ENCODE measurements at regions not wholly inside any gene's neighbourhood (a gene's known extent, or its start where the extent isn't known, plus 50 kb on each side); places are given as distances from the start of the nearest gene placed in this dataset.
A peak's percentile ranks its signal among the peaks of the same experiment; 100 is the strongest.

DNA sequence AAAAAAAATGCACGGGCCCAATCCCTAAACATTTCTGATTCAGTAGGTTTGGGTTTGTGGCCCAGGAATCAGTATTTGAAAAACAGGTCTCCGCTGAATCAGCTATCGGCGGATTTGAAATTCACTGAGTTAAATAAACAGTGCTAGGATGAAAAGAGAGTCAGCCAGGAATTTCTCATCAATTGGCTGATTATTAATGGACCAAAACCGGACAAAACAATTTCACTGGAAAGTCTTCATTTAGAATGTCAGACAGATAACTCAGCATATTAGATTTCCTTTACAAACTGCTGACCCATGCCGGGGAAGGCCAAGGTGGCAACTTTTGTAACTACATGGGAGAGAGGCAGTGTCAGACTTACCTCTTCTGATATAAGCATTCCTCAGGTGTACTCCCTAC lies 99.4 kb upstream of the LSM6 start:
- TF ChIP-seq, protein P1, sequence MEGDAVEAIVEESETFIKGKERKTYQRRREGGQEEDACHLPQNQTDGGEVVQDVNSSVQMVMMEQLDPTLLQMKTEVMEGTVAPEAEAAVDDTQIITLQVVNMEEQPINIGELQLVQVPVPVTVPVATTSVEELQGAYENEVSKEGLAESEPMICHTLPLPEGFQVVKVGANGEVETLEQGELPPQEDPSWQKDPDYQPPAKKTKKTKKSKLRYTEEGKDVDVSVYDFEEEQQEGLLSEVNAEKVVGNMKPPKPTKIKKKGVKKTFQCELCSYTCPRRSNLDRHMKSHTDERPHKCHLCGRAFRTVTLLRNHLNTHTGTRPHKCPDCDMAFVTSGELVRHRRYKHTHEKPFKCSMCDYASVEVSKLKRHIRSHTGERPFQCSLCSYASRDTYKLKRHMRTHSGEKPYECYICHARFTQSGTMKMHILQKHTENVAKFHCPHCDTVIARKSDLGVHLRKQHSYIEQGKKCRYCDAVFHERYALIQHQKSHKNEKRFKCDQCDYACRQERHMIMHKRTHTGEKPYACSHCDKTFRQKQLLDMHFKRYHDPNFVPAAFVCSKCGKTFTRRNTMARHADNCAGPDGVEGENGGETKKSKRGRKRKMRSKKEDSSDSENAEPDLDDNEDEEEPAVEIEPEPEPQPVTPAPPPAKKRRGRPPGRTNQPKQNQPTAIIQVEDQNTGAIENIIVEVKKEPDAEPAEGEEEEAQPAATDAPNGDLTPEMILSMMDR (IDR thresholded peaks at IDR 0.05; ENCODE audit: extremely low read depth, missing control alignments) = no peak
- no peak for DNase-seq (ENCODE audit: low spot score)

DNA sequence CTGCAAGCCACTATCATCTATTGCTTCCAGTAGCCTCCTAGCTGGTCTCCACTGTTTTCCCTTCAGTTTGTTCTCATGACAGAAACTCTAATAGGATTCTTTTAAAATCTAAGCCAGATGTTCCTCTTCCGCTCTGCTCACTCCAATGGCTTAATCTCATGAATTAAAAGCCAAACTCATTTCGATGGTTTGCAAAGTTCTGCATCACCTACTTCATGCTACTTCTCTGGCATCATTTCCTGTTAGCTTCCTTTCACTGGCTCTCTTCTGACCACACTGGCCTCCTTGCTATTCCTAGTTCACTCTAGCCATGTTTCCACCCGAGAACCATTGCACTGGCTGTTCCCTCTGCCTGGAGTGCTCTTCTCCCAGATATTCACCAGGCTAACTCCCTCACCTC lies 102.0 kb upstream of the LSM6 start:
- DNase-seq (ENCODE audit: low spot score) = no peak
- TF ChIP-seq, protein P1 (IDR thresholded peaks at IDR 0.05; ENCODE audit: extremely low read depth, missing control alignments) = no peak

DNA sequence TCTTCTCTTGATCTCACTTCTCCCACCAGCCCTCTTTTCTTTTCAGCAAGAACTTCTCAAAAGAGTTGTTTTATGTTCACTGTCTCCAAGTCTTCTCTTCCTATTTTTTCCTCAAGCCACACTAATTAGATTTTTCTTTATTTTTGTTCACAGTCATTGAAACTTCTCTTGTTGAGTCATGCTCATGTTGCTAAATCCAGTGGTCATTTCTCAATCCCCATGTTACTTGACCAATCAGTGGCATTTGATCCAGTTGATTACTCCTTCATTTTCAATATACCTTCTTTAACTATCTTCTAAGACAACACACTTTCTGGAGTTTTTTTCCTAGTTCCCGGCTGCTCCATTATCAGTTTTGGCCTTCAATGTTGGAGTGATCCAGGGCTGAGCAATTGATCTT lies 103.1 kb upstream of the LSM6 start:
- TF ChIP-seq, protein P1 (IDR thresholded peaks at IDR 0.05; ENCODE audit: extremely low read depth, missing control alignments) = no peak
- no peak for DNase-seq (ENCODE audit: low spot score)

DNA sequence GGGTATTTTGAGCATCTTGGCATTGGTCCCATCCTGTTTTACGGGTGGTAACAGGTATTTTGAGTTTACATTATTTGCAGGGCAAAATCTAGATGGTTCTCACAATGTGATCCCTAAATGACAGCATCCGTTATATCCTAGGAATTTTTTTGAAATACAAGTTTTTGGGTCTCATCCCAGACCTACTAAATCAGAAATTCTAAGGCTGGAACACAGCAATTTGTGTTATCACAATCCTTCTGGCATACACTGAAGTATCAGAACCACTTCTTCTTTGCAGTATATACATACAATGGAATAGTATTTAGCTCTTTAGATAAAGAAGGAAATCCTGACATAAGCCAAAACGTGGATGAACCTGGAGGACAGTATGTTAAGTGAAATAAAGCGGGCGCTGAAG lies 104.1 kb upstream of the LSM6 start:
- TF ChIP-seq, protein P1 (IDR thresholded peaks at IDR 0.05; ENCODE audit: extremely low read depth, missing control alignments) = no peak
- no peak for DNase-seq (ENCODE audit: low spot score)

DNA sequence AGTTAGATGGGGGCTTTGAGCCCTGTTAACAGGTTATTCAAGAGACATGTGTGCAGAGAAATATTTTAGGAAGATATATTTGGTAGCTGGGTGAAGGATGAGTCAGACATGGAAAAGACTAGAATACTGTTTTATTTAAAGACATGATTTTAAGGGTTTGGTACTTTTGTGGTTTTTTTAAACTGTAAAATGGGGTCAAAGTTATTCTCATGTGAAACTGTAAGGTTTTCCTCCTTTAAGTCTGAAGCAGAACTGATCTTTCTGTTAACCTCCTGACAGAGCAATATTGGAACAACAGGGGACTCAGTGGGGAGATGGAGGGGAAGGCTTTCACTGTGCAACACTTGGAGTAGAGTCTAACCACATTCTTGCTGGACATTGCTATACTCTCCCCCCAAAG lies 112.4 kb upstream of the LSM6 start:
- TF ChIP-seq, protein P1 (IDR thresholded peaks at IDR 0.05; ENCODE audit: extremely low read depth, missing control alignments) = no peak
- DNase-seq (ENCODE audit: low spot score) = peak; percentile 17

DNA sequence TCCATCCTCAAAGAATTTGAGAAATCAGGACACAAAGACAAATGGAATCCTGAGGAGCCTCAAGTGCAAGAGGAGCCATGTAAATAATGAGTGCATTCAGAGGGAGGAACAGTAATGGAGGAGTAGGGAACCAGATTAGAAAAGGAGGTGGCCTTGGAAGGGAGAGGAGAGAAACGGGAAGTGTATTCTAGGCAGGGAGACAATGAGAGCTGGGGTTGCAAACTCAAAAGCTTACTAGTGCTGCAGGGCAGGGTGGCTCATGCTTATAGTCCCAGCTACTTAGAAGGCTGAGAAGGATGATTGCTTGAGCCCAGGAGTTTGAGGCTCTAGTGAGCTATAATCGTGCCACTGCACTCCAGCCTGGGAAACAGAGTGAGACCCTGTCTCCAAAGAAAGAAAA lies 113.2 kb upstream of the LSM6 start:
- TF ChIP-seq, protein P1 (IDR thresholded peaks at IDR 0.05; ENCODE audit: extremely low read depth, missing control alignments) = no peak
- DNase-seq (ENCODE audit: low spot score) = no peak

DNA sequence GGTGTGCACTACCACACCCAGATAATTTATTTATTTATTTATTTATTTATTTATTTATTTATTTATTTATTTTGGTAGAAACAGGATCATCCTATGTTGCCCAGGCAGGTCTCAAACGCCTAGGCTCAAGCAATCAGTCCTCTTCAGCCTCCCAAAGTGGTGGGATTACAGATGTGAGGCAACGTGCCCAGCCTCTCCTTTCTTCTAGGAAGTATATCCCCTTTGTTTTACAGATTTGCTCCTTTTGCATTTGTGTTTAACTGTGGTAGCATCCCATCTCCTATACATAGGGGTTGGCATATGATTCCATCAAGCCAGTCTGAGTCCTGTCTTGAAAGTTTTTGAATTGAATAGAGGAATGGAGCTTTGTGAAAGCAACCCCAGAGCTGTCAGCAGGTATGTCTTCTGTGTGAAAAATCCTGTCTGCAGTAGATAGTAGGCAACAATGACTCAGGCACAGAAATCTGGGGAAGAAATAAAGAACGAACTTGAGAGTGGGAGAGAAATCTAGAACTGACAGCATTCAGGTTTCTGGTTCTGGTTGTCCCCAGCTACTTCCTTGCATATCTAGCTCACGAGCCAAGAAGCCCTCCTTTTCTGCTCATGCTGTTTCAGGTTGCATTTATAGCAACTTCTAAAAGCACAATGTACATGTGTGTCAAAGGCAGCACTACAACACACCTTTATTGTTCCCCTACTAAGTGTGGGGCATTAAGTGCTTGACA lies 113.7 kb upstream of the LSM6 start:
- TF ChIP-seq, protein P1 (IDR thresholded peaks at IDR 0.05; ENCODE audit: extremely low read depth, missing control alignments) = no peak
- DNase-seq (ENCODE audit: low spot score) = no peak

All from GM20000 (cell line).